ENCODE measurements at regions not wholly inside any gene's neighbourhood (a gene's known extent, or its start where the extent isn't known, plus 50 kb on each side); places are given as distances from the start of the nearest gene placed in this dataset.

- TF ChIP-seq CTCF (IDR thresholded peaks at IDR 0.05; ENCODE audit: insufficient read depth, low read length, poor library complexity, severe bottlenecking) (no peak), EZH2phosphoT487 (conservative IDR thresholded peaks at IDR 0.05; ENCODE audit: low read length) (no peak)
These were observed 319.7 kb upstream of the ARGLU1 start for GRCh38 chr13:106887686-106888085.

All from SU-DHL-6 (cell line).